ENCODE measurements at regions not wholly inside any gene's neighbourhood (a gene's known extent, or its start where the extent isn't known, plus 50 kb on each side); places are given as distances from the start of the nearest gene placed in this dataset.

- no peaks in the 10 kb centered on the region for H3K27me3 ChIP-seq (ENCODE audit: insufficient read depth)
- H3K79me2 ChIP-seq (replicated peaks; ENCODE audit: insufficient read depth): no peaks in the 10 kb centered on the region
- Mint-ChIP-seq H3K9me3 (no peaks in the 10 kb centered on the region), H3K27me3 (ENCODE audit: insufficient read depth, low read depth, poor library complexity) (no peaks in the 10 kb centered on the region), H3K36me3 (ENCODE audit: low read depth) (no peaks in the 10 kb centered on the region), H3K4me3 (no peak overlapping the region), H3K27ac (no peak overlapping the region), H3K4me1 (no peaks in the 10 kb centered on the region)
- DNase-seq (ENCODE audit: low spot score) (no peak), ATAC-seq (no peak)
- H3K4me2 ChIP-seq: no peak overlapping the region
- H3F3A ChIP-seq (replicated peaks; ENCODE audit: low read depth): no peaks in the 10 kb centered on the region
- H3K4me3 ChIP-seq: no peak overlapping the region
- H3K4me1 ChIP-seq (ENCODE audit: insufficient read depth): no peaks in the 10 kb centered on the region
- H2AFZ ChIP-seq: peak overlapping the region; percentile 69
- H3K9me2 ChIP-seq (ENCODE audit: insufficient read depth): no peaks in the 10 kb centered on the region
- H3K36me3 ChIP-seq (ENCODE audit: insufficient read depth): no peaks in the 10 kb centered on the region
- no peaks in the 10 kb centered on the region for H4K20me1 ChIP-seq (replicated peaks; ENCODE audit: insufficient read depth)
- no peak overlapping the region for H3K27ac ChIP-seq (ENCODE audit: low read depth)
- TF ChIP-seq CREB1 (CRISPR knock-in tag; IDR thresholded peaks at IDR 0.05; ENCODE audit: low read depth) (no peak), NANOG (IDR thresholded peaks at IDR 0.05; ENCODE audit: borderline replicate concordance) (no peak)
These were observed 220.3 kb downstream of the ENC1 start for GRCh38 chr5:74420220-74420619.

GRCh38 chr5:74419468-74419867 lies 221.1 kb downstream of the ENC1 start:
- Histone ChIP-seq H3K4me2 (no peak overlapping the region), H2AFZ (no peak overlapping the region), H4K20me1 (replicated peaks; ENCODE audit: insufficient read depth) (no peaks in the 10 kb centered on the region), H3F3A (replicated peaks; ENCODE audit: low read depth) (no peaks in the 10 kb centered on the region), H3K36me3 (ENCODE audit: insufficient read depth) (no peaks in the 10 kb centered on the region), H3K4me3 (no peak overlapping the region), H3K9me2 (ENCODE audit: insufficient read depth) (no peaks in the 10 kb centered on the region), H3K27ac (ENCODE audit: low read depth) (no peak overlapping the region), H3K27me3 (ENCODE audit: insufficient read depth) (no peaks in the 10 kb centered on the region), H3K79me2 (replicated peaks; ENCODE audit: insufficient read depth) (no peaks in the 10 kb centered on the region), H3K4me1 (ENCODE audit: insufficient read depth) (no peaks in the 10 kb centered on the region)
- Mint-ChIP-seq H3K4me3 (no peak overlapping the region), H3K27me3 (ENCODE audit: insufficient read depth, low read depth, poor library complexity) (no peaks in the 10 kb centered on the region), H3K9me3 (no peaks in the 10 kb centered on the region), H3K36me3 (ENCODE audit: low read depth) (no peaks in the 10 kb centered on the region), H3K27ac (no peak overlapping the region), H3K4me1 (no peaks in the 10 kb centered on the region)
- ATAC-seq (no peak), DNase-seq (ENCODE audit: low spot score) (no peak)
- TF ChIP-seq EZH2phosphoT487 (IDR thresholded peaks at IDR 0.05; ENCODE audit: unreplicated experiment) (no peak), STAT1 (IDR thresholded peaks at IDR 0.05; ENCODE audit: unreplicated experiment) (no peak), NANOG (IDR thresholded peaks at IDR 0.05; ENCODE audit: borderline replicate concordance) (no peak), ETS1 (IDR thresholded peaks at IDR 0.05) (no peak), ZNF331 (CRISPR knock-in tag; IDR thresholded peaks at IDR 0.05; ENCODE audit: low read depth) (no peak), ZNF462 (CRISPR knock-in tag; IDR thresholded peaks at IDR 0.05) (no peak), POLR2AphosphoS5 (IDR thresholded peaks at IDR 0.05; ENCODE audit: low read depth) (no peak), CREB1 (CRISPR knock-in tag; IDR thresholded peaks at IDR 0.05; ENCODE audit: low read depth) (no peak), CTCF (conservative IDR thresholded peaks at IDR 0.05; ENCODE audit: low read depth in 2 of 2) (no peak), JUNB (IDR thresholded peaks at IDR 0.05; ENCODE audit: unreplicated experiment) (no peak)

Measured in GM23338 (cell line).